Keratinocyte (primary cell): ENCODE measurements at regions not wholly inside any gene's neighbourhood (a gene's known extent, or its start where the extent isn't known, plus 50 kb on each side); places are given as distances from the start of the nearest gene placed in this dataset.

ENCODE experiments used
- CTCF ChIP-seq, 3 experiments: IDR thresholded peaks in 1 of 3; conservative IDR thresholded peaks in 1 of 3; optimal IDR thresholded peaks in 1 of 3; 2 replicates in 2 of 3; 3 replicates in 1 of 3; pipeline versions ENCODE3 to v1.5.1; 2011; ENCODE audit warnings: low read length in 3 of 3, mild to moderate bottlenecking in 3 of 3, moderate library complexity in 2 of 3, control low read depth in 1 of 3, inconsistent platforms in 1 of 3; ENCODE audit not compliant: insufficient read depth in 2 of 3; ENCODE audit errors: extremely low read depth in 1 of 3
- EZH2 ChIP-seq: IDR thresholded peaks from one replicate; pipeline ENCODE4 v1.6.1; 2012; ENCODE audit warnings: inconsistent platforms, mild to moderate bottlenecking, low read length, moderate library complexity

- TF ChIP-seq CTCF (optimal IDR thresholded peaks at IDR 0.05 in 1 of 3, IDR thresholded peaks at IDR 0.05 in 1 of 3, conservative IDR thresholded peaks at IDR 0.05 in 1 of 3; ENCODE audit: extremely low read depth in 1 of 3, insufficient read depth in 2 of 3, low read length in 3 of 3) (no peak), EZH2 (no peak)
Observed at GRCh38 chr6:114783083-114783482, 440.3 kb upstream of the HS3ST5 start.
